MG63 (cell line): ENCODE measurements at regions not wholly inside any gene's neighbourhood (a gene's known extent, or its start where the extent isn't known, plus 50 kb on each side); places are given as distances from the start of the nearest gene placed in this dataset.
"Not testable (repeated sequence)": the region's sequence is repeated elsewhere in the genome, so short reads cannot be mapped to it uniquely, and the experiment has no call there.

ENCODE experiments used
- DNase-seq: peaks from one replicate; pipeline ENCODE4 v3.0.0-alpha.2; 2020
- H3K27me3 ChIP-seq: fragments of 250-450 bp; sonication (Bioruptor Pico); 2 replicates; pipeline ENCODE4 v1.5.1; 2020; ENCODE audit warnings: mild to moderate bottlenecking, moderate library complexity
- H3K36me3 ChIP-seq: fragments of 250-450 bp; sonication (Bioruptor Pico); 2 replicates; pipeline ENCODE4 v1.5.1; 2020; ENCODE audit warnings: mild to moderate bottlenecking, moderate library complexity
- H3K4me3 ChIP-seq: fragments of 250-450 bp; sonication (Bioruptor Pico); 2 replicates; pipeline ENCODE4 v1.5.1; 2020; ENCODE audit warnings: mild to moderate bottlenecking, moderate library complexity
- H3K9me3 ChIP-seq: fragments of 250-450 bp; sonication (Bioruptor Pico); 2 replicates; pipeline ENCODE4 v1.5.1; 2020; ENCODE audit warnings: mild to moderate bottlenecking, moderate library complexity

GRCh38 chr9:102778746-102779145 is 216.4 kb upstream of the CYLC2 start:
- Histone ChIP-seq H3K9me3 (no peaks in the 10 kb centered on the region; the same call in 1 of the 2 replicates), H3K36me3 (no peaks in the 10 kb centered on the region), H3K4me3 (no peak overlapping the region), H3K27me3 (no peaks in the 10 kb centered on the region)
- no peak for DNase-seq

- no peak overlapping the region for H3K4me3 ChIP-seq
- no peak for DNase-seq
- no peaks in the 10 kb centered on the region; the same call in 1 of the 2 replicates for H3K9me3 ChIP-seq
- no peaks in the 10 kb centered on the region for H3K36me3 ChIP-seq
- H3K27me3 ChIP-seq, result no peaks in the 10 kb centered on the region
Observed at GRCh38 chr9:102770704-102771103, 224.4 kb upstream of the CYLC2 start.

GRCh38 chr9:102769307-102769706 is 225.8 kb upstream of the CYLC2 start:
- H3K27me3 ChIP-seq, result no peaks in the 10 kb centered on the region
- no peaks in the 10 kb centered on the region for H3K9me3 ChIP-seq
- no peak for DNase-seq
- H3K36me3 ChIP-seq, result no peaks in the 10 kb centered on the region
- no peak overlapping the region for H3K4me3 ChIP-seq

DNA sequence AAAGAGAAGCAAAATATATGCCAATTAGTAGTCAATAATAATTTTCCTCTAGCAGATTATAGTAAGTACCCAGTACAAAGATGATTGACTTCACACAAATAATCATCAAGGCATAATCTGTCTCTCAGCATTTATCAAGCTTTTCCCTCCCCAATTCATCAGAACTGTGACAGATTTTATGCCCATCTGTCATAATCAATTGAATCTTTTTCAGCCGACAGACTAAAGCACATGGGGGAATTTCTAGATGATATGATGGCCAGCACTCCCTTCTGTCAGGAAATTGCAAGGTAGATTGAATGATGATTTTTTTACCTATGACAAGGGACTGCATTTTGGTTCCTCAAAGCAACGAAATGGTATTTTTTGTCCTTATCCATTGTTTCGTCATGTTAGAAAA is 227.1 kb upstream of the CYLC2 start:
- H3K4me3 ChIP-seq, result no peak overlapping the region
- H3K9me3 ChIP-seq, result no peaks in the 10 kb centered on the region
- no peaks in the 10 kb centered on the region for H3K36me3 ChIP-seq
- H3K27me3 ChIP-seq, result no peaks in the 10 kb centered on the region
- DNase-seq, result no peak

DNA sequence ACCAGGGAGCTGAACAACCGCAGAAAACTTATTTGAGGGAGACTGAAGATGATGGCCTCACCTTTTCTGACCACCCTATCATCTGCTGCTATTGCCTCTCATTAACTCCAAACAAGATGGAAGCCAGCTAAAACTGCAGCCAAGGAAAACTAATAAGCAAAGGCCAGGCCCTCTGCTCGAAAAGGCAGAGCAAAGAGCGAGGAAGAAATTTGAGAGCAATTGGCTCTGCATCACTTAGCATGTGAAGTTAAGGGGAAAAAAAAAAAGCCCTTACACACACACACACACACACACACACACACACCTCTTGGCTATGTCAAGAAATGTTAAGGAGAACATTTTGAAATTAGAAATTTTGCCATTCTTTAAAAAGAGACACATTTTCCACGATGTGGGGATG is 228.1 kb upstream of the CYLC2 start:
- DNase-seq, result no peak

DNA sequence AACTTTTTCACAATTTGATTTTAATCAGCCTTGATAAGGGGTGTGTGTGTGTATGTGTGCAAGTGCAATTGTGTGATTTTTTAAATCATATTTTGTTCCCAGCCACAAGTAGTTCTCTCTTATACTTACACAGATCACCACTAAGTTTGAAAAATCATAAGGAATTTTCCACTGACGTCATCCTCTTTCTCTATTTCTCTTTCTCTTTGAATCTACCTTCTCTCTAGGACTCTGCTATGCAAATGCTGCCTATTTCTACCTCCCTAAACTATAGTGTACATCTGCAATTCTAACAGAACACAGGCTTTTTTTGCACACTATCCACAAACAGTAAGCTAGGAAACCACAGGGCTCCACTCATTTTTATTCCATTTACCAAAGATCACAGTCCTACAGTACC is 254.6 kb upstream of the CYLC2 start:
- DNase-seq, result no peak

More for the DNA sequence above, 228.1 kb upstream of the CYLC2 start:
- Histone ChIP-seq H3K4me3 (no peak overlapping the region), H3K27me3 (no peaks in the 10 kb centered on the region), H3K9me3 (no peaks in the 10 kb centered on the region), H3K36me3 (no peaks in the 10 kb centered on the region)

DNA sequence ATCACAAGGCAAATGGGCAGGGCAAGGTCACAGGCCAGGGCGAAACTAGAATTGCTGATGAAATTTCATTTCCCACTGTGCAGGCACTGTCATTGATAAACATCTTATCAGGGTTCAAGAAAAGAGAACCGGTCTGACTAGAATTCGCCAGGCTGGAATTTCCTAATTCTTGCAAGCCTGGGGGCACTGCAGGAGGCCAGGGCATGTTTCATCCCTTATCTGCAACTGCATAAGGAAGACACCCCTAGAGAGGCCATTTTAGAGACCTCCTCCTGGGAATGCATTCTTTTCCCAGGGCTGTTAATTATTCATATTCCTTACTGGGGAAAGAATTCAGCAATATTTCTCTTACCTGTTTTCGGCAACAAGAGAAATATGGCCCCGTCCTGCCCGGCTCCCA is 266.2 kb upstream of the CYLC2 start:
- no peak overlapping the region for H3K4me3 ChIP-seq
- no peaks in the 10 kb centered on the region; the same call in 1 of the 2 replicates for H3K9me3 ChIP-seq
- H3K36me3 ChIP-seq, result no peaks in the 10 kb centered on the region
- DNase-seq, result no peak
- no peaks in the 10 kb centered on the region for H3K27me3 ChIP-seq

More for the DNA sequence above, 254.6 kb upstream of the CYLC2 start:
- Histone ChIP-seq H3K36me3 (no peaks in the 10 kb centered on the region), H3K27me3 (no peaks in the 10 kb centered on the region), H3K4me3 (no peak overlapping the region), H3K9me3 (no peaks in the 10 kb centered on the region)

- DNase-seq, result no peak
- Histone ChIP-seq H3K27me3 (no peaks in the 10 kb centered on the region), H3K9me3 (0 out of 2 replicates have a peak, but pooled peaks cover 5% of the 10 kb centered on the region)
Observed at GRCh38 chr9:102714184-102714583, 280.9 kb upstream of the CYLC2 start.

GRCh38 chr9:102712910-102713309 is 282.2 kb upstream of the CYLC2 start:
- not testable (repeated sequence) for H3K36me3 ChIP-seq, H3K4me3 ChIP-seq, DNase-seq, H3K27me3 ChIP-seq, H3K9me3 ChIP-seq

More at GRCh38 chr9:102714184-102714583, 280.9 kb upstream of the CYLC2 start:
- Histone ChIP-seq H3K4me3 (no peak overlapping the region), H3K36me3 (no peaks in the 10 kb centered on the region)

DNA sequence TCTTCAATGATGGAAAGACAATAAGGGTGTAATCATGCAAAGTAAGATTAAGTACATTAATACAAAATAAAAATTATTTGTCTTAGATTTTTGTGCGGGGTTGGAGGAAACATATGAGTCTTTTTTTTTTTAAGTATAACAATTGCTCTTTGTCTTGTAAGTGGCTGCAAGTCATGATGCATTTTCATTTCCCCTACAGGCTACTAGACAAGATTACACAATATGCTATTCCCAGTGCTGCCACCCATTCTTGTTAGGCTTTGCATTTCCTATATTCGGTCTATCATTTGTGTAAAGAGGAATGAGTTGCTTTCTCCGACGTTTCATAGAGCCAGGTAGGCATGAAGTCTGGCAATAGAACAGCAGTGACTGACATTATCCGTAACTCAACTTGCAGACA is 294.2 kb upstream of the CYLC2 start:
- DNase-seq, result no peak
- H3K9me3 ChIP-seq, result no peaks in the 10 kb centered on the region

DNA sequence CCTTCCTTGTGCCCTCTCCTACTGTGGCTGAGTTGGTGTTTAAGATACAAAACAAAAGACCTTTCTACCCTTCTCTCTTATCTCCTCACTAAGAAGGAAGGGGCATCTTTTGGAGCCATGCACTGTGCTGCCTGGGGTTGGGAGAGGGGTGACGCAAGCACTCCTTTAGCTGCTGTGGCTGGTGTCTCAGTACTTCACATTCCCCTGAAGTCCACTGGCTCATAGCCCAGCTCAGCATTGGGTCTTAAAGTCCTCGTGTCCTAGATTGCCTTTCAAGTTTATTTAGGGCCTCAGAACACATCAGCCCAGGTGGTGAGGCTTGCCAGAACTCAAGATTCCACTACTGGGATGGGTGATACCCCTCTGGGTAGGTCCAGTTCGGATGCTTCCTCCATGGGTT is 325.9 kb upstream of the CYLC2 start:
- no peaks in the 10 kb centered on the region for H3K9me3 ChIP-seq
- no peaks in the 10 kb centered on the region for H3K36me3 ChIP-seq
- no peaks in the 10 kb centered on the region for H3K27me3 ChIP-seq
- DNase-seq, result no peak
- no peak overlapping the region for H3K4me3 ChIP-seq

More for the DNA sequence above, 294.2 kb upstream of the CYLC2 start:
- Histone ChIP-seq H3K36me3 (no peaks in the 10 kb centered on the region), H3K27me3 (no peaks in the 10 kb centered on the region), H3K4me3 (no peak overlapping the region)

DNA sequence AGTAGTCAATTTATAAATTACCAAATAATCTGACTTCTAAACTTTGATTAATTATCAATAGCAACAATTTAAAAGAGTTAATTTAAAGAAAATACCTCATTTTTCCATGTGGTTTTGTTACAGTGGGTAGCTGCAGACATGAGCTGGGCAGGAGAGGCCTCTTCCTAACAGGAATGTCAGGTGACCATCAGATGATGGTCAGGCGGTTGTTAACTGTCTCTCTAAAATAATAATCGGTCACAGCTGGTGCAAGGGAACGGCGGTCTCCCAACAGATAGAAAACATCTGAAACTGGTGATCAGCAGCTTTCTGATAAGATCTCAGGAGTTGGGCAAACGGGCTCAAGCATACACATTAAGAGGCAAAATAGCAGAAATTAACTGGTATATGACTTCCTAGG is 342.7 kb upstream of the CYLC2 start:
- Histone ChIP-seq H3K27me3 (no peaks in the 10 kb centered on the region), H3K36me3 (no peaks in the 10 kb centered on the region), H3K9me3 (no peaks in the 10 kb centered on the region), H3K4me3 (no peak overlapping the region)
- DNase-seq, result no peak

DNA sequence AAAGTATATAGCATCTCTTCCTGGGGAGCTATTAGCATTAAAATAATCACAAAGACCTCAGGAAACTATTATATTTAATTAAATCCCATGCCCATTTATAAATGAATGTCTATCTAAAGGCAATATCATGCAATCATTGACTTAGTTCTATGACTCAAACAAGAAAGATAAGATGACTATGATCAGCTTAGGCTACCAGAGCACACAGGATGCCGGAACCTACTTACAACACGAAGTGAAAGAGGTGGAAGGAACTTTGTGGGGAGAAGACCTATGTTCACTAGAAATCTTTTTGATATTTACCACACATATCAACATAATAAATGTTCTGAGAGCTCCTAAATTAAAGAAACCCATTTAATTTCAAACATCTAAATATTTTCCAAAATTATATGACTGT is 344.2 kb upstream of the CYLC2 start:
- no peak for DNase-seq
- H3K4me3 ChIP-seq, result no peak overlapping the region
- no peaks in the 10 kb centered on the region for H3K27me3 ChIP-seq
- no peaks in the 10 kb centered on the region for H3K9me3 ChIP-seq
- H3K36me3 ChIP-seq, result no peaks in the 10 kb centered on the region

DNA sequence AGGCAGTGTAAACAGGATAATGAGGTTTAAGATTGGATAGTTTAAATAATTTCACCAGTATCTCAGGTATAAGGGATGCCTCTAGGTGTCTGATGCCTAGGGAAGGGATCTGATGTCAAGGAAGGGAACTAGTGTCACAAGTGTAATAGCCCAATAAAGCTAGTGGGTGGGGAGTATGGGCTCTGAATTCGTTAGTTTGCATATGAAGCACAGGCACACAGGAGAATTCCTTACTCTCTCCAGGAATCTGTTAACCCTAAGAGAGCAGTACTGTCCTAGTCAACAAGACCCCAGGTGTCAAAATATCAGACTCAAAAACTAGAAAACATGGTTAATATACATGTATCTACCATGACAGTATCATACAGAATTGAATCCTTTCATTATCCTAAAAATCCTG is 352.5 kb upstream of the CYLC2 start:
- Histone ChIP-seq H3K9me3 (no peaks in the 10 kb centered on the region), H3K4me3 (no peak overlapping the region), H3K36me3 (no peaks in the 10 kb centered on the region), H3K27me3 (no peaks in the 10 kb centered on the region)
- DNase-seq, result no peak

GRCh38 chr9:102631559-102631958 is 363.6 kb upstream of the CYLC2 start:
- Histone ChIP-seq H3K36me3 (no peaks in the 10 kb centered on the region), H3K9me3 (peaks cover 9% of the 10 kb centered on the region), H3K4me3 (no peak overlapping the region), H3K27me3 (no peaks in the 10 kb centered on the region)
- DNase-seq, result no peak

GRCh38 chr9:102609461-102609860 is 385.7 kb upstream of the CYLC2 start:
- Histone ChIP-seq H3K36me3 (no peaks in the 10 kb centered on the region), H3K9me3 (no peaks in the 10 kb centered on the region), H3K27me3 (no peaks in the 10 kb centered on the region), H3K4me3 (no peak overlapping the region)
- DNase-seq, result no peak

- not testable (repeated sequence) for H3K36me3 ChIP-seq, H3K27me3 ChIP-seq, DNase-seq, H3K4me3 ChIP-seq, H3K9me3 ChIP-seq
Observed at GRCh38 chr9:102603198-102604195, 391.6 kb upstream of the CYLC2 start.

- H3K36me3 ChIP-seq, result no peaks in the 10 kb centered on the region
- no peak overlapping the region for H3K4me3 ChIP-seq
- DNase-seq, result no peak
- no peaks in the 10 kb centered on the region for H3K27me3 ChIP-seq
- H3K9me3 ChIP-seq, result no peaks in the 10 kb centered on the region
Observed at GRCh38 chr9:102594241-102594640, 400.9 kb upstream of the CYLC2 start.
